H9 (cell line): ENCODE measurements at regions not wholly inside any gene's neighbourhood (a gene's known extent, or its start where the extent isn't known, plus 50 kb on each side); places are given as distances from the start of the nearest gene placed in this dataset.

Experiments used
- DNase-seq: peaks from one replicate; pipeline ENCODE4 v3.0.0-alpha.2; 2017
- H2AFZ ChIP-seq: one replicate; pipeline ENCODE4 v1.6.1; 2013; ENCODE audit warnings: mild to moderate bottlenecking, low read length, control low read depth, moderate library complexity
- H2AK5ac ChIP-seq: 2 replicates; pipeline ENCODE4 v1.6.1; 2013; ENCODE audit warnings: low read length, control low read depth, mixed read lengths; ENCODE audit not compliant: insufficient read length
- H2BK120ac ChIP-seq: one replicate; pipeline ENCODE4 v1.6.1; 2013; ENCODE audit warnings: low read depth, mild to moderate bottlenecking, low read length, control low read depth, inconsistent platforms; ENCODE audit not compliant: poor library complexity, severe bottlenecking
- H2BK12ac ChIP-seq: 2 replicates; pipeline ENCODE4 v1.6.1; 2013; ENCODE audit warnings: low read length, control low read depth, mixed read lengths, low read depth; ENCODE audit not compliant: insufficient read length
- H2BK15ac ChIP-seq: 2 replicates; pipeline ENCODE4 v1.6.1; 2013; ENCODE audit warnings: low read depth, low read length, control low read depth
- H2BK20ac ChIP-seq: one replicate; pipeline ENCODE4 v1.6.1; 2013; ENCODE audit warnings: low read depth, mild to moderate bottlenecking, low read length, control low read depth, inconsistent platforms; ENCODE audit not compliant: poor library complexity, severe bottlenecking
- H2BK5ac ChIP-seq: 2 replicates; pipeline ENCODE4 v1.6.1; 2013; ENCODE audit warnings: low read length, control low read depth, mixed read lengths; ENCODE audit not compliant: insufficient read length
- H3K14ac ChIP-seq: 2 replicates; pipeline ENCODE4 v1.6.1; 2013; ENCODE audit warnings: low read length, control low read depth; ENCODE audit not compliant: insufficient read depth
- H3K18ac ChIP-seq: 2 replicates; pipeline ENCODE4 v1.6.1; 2013; ENCODE audit warnings: low read depth, mild to moderate bottlenecking, mixed read lengths, low read length, control low read depth; ENCODE audit not compliant: insufficient read length
- H3K23ac ChIP-seq: 2 replicates; pipeline ENCODE4 v1.6.1; 2013; ENCODE audit warnings: low read length, control low read depth, mixed read lengths, low read depth; ENCODE audit not compliant: insufficient read length
- H3K23me2 ChIP-seq: 2 replicates; pipeline ENCODE4 v1.6.1; 2013; ENCODE audit warnings: low read depth, mild to moderate bottlenecking, mixed read lengths, low read length, control low read depth; ENCODE audit not compliant: insufficient read length, poor library complexity, severe bottlenecking
- H3K27ac ChIP-seq: 2 replicates; pipeline ENCODE4 v1.5.1; 2013; ENCODE audit warnings: low read length, control low read depth, mixed read lengths, low read depth; ENCODE audit not compliant: insufficient read length
- H3K27me3 ChIP-seq: 2 replicates; pipeline ENCODE4 v1.6.1; 2013; ENCODE audit warnings: low read length, control low read depth, inconsistent platforms; ENCODE audit not compliant: insufficient read depth
- H3K4ac ChIP-seq: 2 replicates; pipeline ENCODE4 v1.6.1; 2013; ENCODE audit warnings: low read depth, mild to moderate bottlenecking, control low read depth, inconsistent platforms, low read length, moderate library complexity
- H3K4me1 ChIP-seq: 2 replicates; pipeline ENCODE4 v1.6.1; 2013; ENCODE audit warnings: low read length, control low read depth, inconsistent platforms; ENCODE audit not compliant: insufficient read depth
- H3K4me2 ChIP-seq: 2 replicates; pipeline ENCODE4 v1.6.1; 2013; ENCODE audit warnings: low read length, control low read depth, mixed read lengths; ENCODE audit not compliant: insufficient read length, insufficient read depth
- H3K56ac ChIP-seq: 2 replicates; pipeline ENCODE4 v1.6.1; 2013; ENCODE audit warnings: low read depth, mild to moderate bottlenecking, mixed read lengths, low read length, control low read depth; ENCODE audit not compliant: insufficient read length
- H3K79me1 ChIP-seq: 2 replicates; pipeline ENCODE4 v1.6.1; 2013; ENCODE audit warnings: low read depth, mild to moderate bottlenecking, moderate library complexity, low read length, control low read depth, inconsistent platforms; ENCODE audit not compliant: insufficient read depth, poor library complexity, severe bottlenecking
- H3K79me2 ChIP-seq: 2 replicates; pipeline ENCODE4 v1.6.1; 2013; ENCODE audit warnings: low read length, control low read depth, inconsistent platforms; ENCODE audit not compliant: insufficient read depth
- H3K9ac ChIP-seq: 2 replicates; pipeline ENCODE4 v1.6.1; 2013; ENCODE audit warnings: low read length, control low read depth, mixed read lengths; ENCODE audit not compliant: insufficient read length; ENCODE audit errors: extremely low read depth
- H3K9me3 ChIP-seq: one replicate; pipeline ENCODE4 v1.6.1; 2013; ENCODE audit warnings: low read depth, low read length, inconsistent platforms; ENCODE audit not compliant: control insufficient read depth
- H3T11ph ChIP-seq: one replicate; pipeline ENCODE4 v1.6.1; 2013; ENCODE audit warnings: mild to moderate bottlenecking, low read length, control low read depth, inconsistent platforms
- H4K20me1 ChIP-seq: one replicate; pipeline ENCODE4 v1.6.1; 2013; ENCODE audit not compliant: control insufficient read depth, insufficient read length, insufficient read depth
- H4K5ac ChIP-seq: 2 replicates; pipeline ENCODE4 v1.6.1; 2013; ENCODE audit warnings: low read depth, mild to moderate bottlenecking, mixed read lengths, low read length, control low read depth; ENCODE audit not compliant: insufficient read length
- H4K8ac ChIP-seq: replicated peaks from 2 replicates; pipeline ENCODE4 v1.6.1; 2013; ENCODE audit warnings: low read length, control low read depth, mixed read lengths, low read depth; ENCODE audit not compliant: insufficient read length
- H4K91ac ChIP-seq: 2 replicates; pipeline ENCODE4 v1.6.1; 2013; ENCODE audit warnings: low read depth, mild to moderate bottlenecking, moderate library complexity, mixed read lengths, low read length, control low read depth; ENCODE audit not compliant: insufficient read length
- H3K27ac Mint-ChIP-seq, 3 experiments: 2 replicates in 2 of 3; 3 replicates in 1 of 3; pipeline ENCODE4 v1.8.0; 2020 to 2021; ENCODE audit warnings: mixed read lengths in 3 of 3, mild to moderate bottlenecking in 1 of 3, moderate library complexity in 1 of 3
- H3K27me3 Mint-ChIP-seq: 2 replicates; pipeline ENCODE4 v1.8.0; 2021; ENCODE audit warnings: low read depth, mild to moderate bottlenecking, moderate library complexity, mixed read lengths
- H3K36me3 Mint-ChIP-seq, 3 experiments: 2 replicates in 2 of 3; 3 replicates in 1 of 3; pipeline ENCODE4 v1.8.0; 2020 to 2021; ENCODE audit warnings: low read depth in 3 of 3, mixed read lengths in 3 of 3; ENCODE audit not compliant: insufficient read depth in 1 of 3
- H3K4me1 Mint-ChIP-seq, 2 experiments: 2 replicates each; pipeline ENCODE4 v1.8.0; 2020; ENCODE audit warnings: mixed read lengths in 2 of 2
- H3K4me3 Mint-ChIP-seq, 2 experiments: 2 replicates in 1 of 2; 3 replicates in 1 of 2; pipeline ENCODE4 v1.8.0; 2020 to 2021; ENCODE audit warnings: mild to moderate bottlenecking in 2 of 2, mixed read lengths in 2 of 2, moderate library complexity in 1 of 2
- H3K9me3 Mint-ChIP-seq, 2 experiments: 2 replicates in 1 of 2; 3 replicates in 1 of 2; pipeline ENCODE4 v1.8.0; 2020; ENCODE audit warnings: mild to moderate bottlenecking in 2 of 2, mixed read lengths in 2 of 2, moderate library complexity in 1 of 2
- CTCF ChIP-seq: fragments of 200-600 bp; sonication (generic); conservative IDR thresholded peaks from 3 replicates; pipeline ENCODE4 v1.8.0; 2021; ENCODE audit warnings: antibody characterized with exemption, mild to moderate bottlenecking
- WGBS: extraction: QIAGEN DNeasy Blood & Tissue Kit; methylation state at CpG from one replicate; pipeline ENCODE4 v1.1.7; 2013; ENCODE audit warnings: missing lambda C conversion rate, low lambda C conversion rate, mixed read lengths; ENCODE audit not compliant: insufficient read length; ENCODE audit errors: extremely low coverage; 5-methylcytosine and 5-hydroxymethylcytosine counted together

GRCh38 chr7:125406111-125406510 is 476.5 kb upstream of the POT1 start:
- Histone ChIP-seq H3K27ac (no peak overlapping the region), H3K27me3 (no peaks in the 10 kb centered on the region), H3K9ac (no peak overlapping the region), H3K18ac (no peak overlapping the region), H4K8ac (no peak overlapping the region), H4K91ac (no peak overlapping the region), H2BK20ac (no peak overlapping the region), H3K4me1 (no peaks in the 10 kb centered on the region), H4K5ac (no peak overlapping the region), H3K4ac (no peak overlapping the region), H3K23me2 (no peaks in the 10 kb centered on the region), H3K14ac (no peak overlapping the region), H3K9me3 (no peaks in the 10 kb centered on the region), H3K56ac (no peak overlapping the region), H2AFZ (no peak overlapping the region), H3K79me2 (no peaks in the 10 kb centered on the region), H2BK12ac (no peak overlapping the region), H2BK5ac (no peak overlapping the region), H3T11ph (no peak overlapping the region), H2BK120ac (no peak overlapping the region), H4K20me1 (no peaks in the 10 kb centered on the region), H2AK5ac (no peak overlapping the region), H2BK15ac (no peak overlapping the region), H3K4me2 (no peak overlapping the region), H3K23ac (no peak overlapping the region), H3K79me1 (no peaks in the 10 kb centered on the region)
- Mint-ChIP-seq H3K4me1 (no peaks in the 10 kb centered on the region), H3K4me3 (no peak overlapping the region), H3K36me3 (no peaks in the 10 kb centered on the region), H3K27me3 (no peaks in the 10 kb centered on the region), H3K9me3 (peaks cover 0 to 2% of the 10 kb centered on the region in 2 experiments; a peak in 3 of 5 replicates), H3K27ac (no peak overlapping the region)
- no peak for TF ChIP-seq CTCF
- no CpG with 5 or more reads among the region's 1 CpG for WGBS
- DNase-seq, result no peak
